Non-pigmented ciliary epithelial cell (primary cell): ENCODE measurements at regions not wholly inside any gene's neighbourhood (a gene's known extent, or its start where the extent isn't known, plus 50 kb on each side); places are given as distances from the start of the nearest gene placed in this dataset.

Source experiments
- DNase-seq: peaks from one replicate; pipeline ENCODE4 v3.0.0-alpha.2; 2010; ENCODE audit warnings: low read depth

GRCh38 chr4:30450474-30450873, 269.7 kb upstream of the PCDH7 start:
- no peak for DNase-seq

- no peak for DNase-seq
Measured at GRCh38 chr4:30454504-30454903, 265.7 kb upstream of the PCDH7 start.

- DNase-seq, result no peak
Measured at GRCh38 chr4:30456716-30457115, 263.5 kb upstream of the PCDH7 start.

GRCh38 chr4:30460818-30461217, 259.4 kb upstream of the PCDH7 start:
- DNase-seq, result no peak

- no peak for DNase-seq
Measured at GRCh38 chr4:30461218-30461617, 259.0 kb upstream of the PCDH7 start.

GRCh38 chr4:30462445-30463090, 257.6 kb upstream of the PCDH7 start:
- DNase-seq, result no peak

- no peak for DNase-seq
Measured at GRCh38 chr4:30471861-30472260, 248.3 kb upstream of the PCDH7 start.

- DNase-seq, result no peak
Measured at GRCh38 chr4:30473225-30473624, 246.9 kb upstream of the PCDH7 start.

GRCh38 chr4:30495251-30495650, 224.9 kb upstream of the PCDH7 start:
- DNase-seq, result no peak

GRCh38 chr4:30495651-30496310, 224.4 kb upstream of the PCDH7 start:
- no peak for DNase-seq

GRCh38 chr4:30511751-30512150, 208.4 kb upstream of the PCDH7 start:
- DNase-seq, result no peak

GRCh38 chr4:30518211-30518610, 202.0 kb upstream of the PCDH7 start:
- DNase-seq, result no peak

GRCh38 chr4:30525662-30526315, 194.4 kb upstream of the PCDH7 start:
- no peak for DNase-seq

- no peak for DNase-seq
Measured at GRCh38 chr4:30535255-30535654, 184.9 kb upstream of the PCDH7 start.

- DNase-seq, result peak; percentile 14
Measured at GRCh38 chr4:30536231-30536630, 183.9 kb upstream of the PCDH7 start.

GRCh38 chr4:30537456-30537855, 182.7 kb upstream of the PCDH7 start:
- peak; percentile 37 for DNase-seq

GRCh38 chr4:30538794-30539193, 181.4 kb upstream of the PCDH7 start:
- no peak for DNase-seq

GRCh38 chr4:30543057-30543456, 177.1 kb upstream of the PCDH7 start:
- DNase-seq, result no peak

- no peak for DNase-seq
Measured at GRCh38 chr4:30553151-30553550, 167.0 kb upstream of the PCDH7 start.

- DNase-seq, result peak; percentile 11
Measured at GRCh38 chr4:30553706-30554105, 166.5 kb upstream of the PCDH7 start.

GRCh38 chr4:30555775-30556174, 164.4 kb upstream of the PCDH7 start:
- no peak for DNase-seq

- DNase-seq, result no peak
Measured at GRCh38 chr4:30559481-30559880, 160.7 kb upstream of the PCDH7 start.

GRCh38 chr4:30586850-30587249, 133.3 kb upstream of the PCDH7 start:
- DNase-seq, result no peak
